ENCODE measurements at regions not wholly inside any gene's neighbourhood (a gene's known extent, or its start where the extent isn't known, plus 50 kb on each side); places are given as distances from the start of the nearest gene placed in this dataset.
"Not testable (repeated sequence)": the region's sequence is repeated elsewhere in the genome, so short reads cannot be mapped to it uniquely, and the experiment has no call there.

DNA sequence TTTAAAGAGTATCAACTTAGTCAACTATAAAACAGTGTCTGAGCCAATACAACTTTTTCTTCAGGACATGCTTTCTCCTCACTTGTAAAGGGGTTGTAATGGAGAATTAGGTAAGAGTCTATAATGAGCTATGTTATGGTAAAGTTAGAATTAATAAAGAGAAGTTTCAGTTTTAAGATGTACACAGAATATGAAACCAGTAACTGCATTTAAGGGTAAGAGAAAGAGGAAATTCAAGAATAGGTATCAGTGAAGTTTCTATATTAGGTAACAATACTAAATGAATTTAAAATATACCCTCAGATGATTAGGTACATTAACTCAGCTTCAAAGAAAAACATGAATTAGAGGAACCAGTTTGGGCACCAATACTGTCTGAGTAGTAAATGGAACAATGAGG is 1444.3 kb upstream of the ADGRB3 start:
- DNase-seq (ENCODE audit: low read depth in 4 of 4, low spot score in 2 of 4), result no peak

DNA sequence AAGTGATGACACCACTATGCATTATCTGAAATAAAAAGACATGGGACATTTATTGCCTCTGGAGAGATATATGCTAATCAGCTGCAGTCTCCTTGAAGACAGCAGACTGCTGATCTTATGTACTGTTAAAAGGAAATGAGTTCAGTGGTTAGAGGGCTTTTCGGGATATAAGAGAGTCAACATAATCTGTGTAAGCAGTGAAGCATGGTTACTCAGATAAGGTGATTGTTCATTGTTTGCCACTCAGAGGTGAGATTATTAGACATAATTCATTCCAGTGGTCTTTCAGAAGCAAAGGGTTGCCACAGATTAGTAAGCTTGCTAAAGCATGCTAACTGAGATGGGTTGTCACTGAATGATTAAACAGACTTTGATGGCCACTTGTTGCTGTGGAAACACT is 1450.7 kb upstream of the ADGRB3 start:
- no peak for DNase-seq (ENCODE audit: low read depth in 4 of 4, low spot score in 2 of 4)

DNA sequence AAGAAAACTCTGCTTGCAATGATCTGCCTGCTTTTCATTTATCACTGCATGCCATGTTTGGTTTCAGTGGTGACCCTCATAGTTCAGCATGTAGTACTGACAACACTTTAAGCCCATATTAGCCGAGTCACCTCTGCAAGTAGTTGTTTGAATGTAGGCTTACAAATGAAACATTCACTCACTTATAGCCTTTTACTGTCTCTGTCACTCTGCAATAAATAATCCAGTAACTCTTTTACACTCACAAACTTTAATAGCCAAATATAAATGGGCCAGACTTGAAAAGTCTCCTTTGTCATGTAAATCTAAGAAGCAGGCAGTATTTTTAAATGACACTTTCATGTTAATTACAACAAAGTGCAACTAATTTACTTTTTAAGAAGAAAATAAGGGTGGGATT is 1460.0 kb upstream of the ADGRB3 start:
- no peak for DNase-seq (ENCODE audit: low read depth in 4 of 4, low spot score in 2 of 4)

DNA sequence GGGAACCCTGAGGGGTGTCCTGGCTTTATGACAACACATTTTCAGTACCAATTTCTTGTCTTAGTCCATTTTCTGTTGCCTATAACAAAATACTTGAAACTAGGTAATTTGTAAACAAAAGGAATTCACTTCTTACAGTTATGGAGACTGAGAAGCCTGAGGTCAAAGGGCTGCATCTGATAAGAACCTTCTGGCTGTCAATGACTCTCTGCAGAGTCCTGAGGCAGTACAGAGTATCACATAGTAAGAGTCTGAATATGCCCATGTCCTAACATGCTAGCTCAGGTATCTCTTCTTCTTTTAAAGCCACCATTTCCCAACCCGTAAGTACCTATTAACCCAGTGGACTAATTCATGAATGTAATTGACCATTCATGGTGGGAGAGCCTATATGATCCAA is 1458.6 kb upstream of the EYS start:
- DNase-seq (ENCODE audit: low read depth in 4 of 4, low spot score in 2 of 4), result no peak

DNA sequence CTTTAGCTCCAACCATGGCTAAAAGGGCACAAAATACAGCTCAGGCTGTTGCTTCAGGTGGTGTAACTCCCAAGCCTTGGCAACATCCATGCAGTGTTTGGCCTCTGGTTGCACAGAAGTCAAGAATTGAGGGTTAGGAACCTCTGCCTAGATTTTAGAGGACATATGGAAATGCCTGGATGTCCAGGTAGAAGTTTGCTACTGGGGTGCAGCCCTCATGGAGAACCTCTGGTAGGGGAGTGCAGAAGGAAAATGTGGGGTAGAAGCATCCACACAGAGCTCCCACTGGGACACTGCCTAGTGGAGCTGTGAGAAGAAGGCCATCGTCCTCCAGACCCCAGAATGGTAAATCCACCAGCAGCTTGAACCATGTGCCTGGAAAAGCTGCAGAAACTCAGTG is 1453.8 kb upstream of the EYS start:
- no peak for DNase-seq (ENCODE audit: low read depth in 4 of 4, low spot score in 2 of 4)

DNA sequence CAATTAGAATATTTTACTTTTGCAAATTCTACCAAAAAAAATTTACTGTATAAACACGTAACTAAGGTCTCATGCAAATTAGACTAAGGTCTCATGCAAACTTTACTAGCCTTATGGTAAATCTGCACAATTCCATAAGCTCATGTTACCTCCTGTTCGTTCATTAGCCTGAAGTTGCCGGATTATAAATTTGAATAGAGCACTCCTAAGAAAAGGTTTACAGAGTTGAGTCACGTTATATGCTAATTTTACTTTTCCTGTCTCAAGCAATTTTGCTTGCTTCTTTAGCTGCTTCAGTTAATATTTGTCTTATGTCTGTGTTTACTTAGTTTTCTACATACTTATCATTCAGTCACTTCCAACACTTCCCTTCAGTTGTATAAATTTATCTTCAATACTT is 1434.0 kb upstream of the EYS start:
- DNase-seq (ENCODE audit: low read depth in 4 of 4, low spot score in 2 of 4), result no peak

DNA sequence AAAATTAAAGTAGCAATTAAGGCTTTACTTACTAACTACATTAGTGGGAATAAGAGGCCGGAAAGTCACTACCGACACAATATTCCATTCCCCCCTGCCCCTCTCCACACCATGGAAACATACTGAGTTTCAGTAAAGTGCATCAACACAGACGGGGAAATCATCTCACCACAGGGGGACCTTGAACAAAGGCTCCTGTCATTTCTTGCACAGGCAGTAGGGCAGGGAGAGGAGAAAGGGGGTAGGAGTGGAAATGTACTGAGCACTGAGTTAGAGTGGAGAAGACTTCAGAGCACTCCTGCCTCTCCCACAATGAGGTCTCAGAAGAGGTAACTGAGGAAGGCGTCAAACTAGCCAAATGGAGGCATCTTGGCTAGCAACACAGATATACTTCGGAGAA is 1426.9 kb upstream of the EYS start:
- DNase-seq (ENCODE audit: low read depth in 4 of 4, low spot score in 2 of 4), result no peak

DNA sequence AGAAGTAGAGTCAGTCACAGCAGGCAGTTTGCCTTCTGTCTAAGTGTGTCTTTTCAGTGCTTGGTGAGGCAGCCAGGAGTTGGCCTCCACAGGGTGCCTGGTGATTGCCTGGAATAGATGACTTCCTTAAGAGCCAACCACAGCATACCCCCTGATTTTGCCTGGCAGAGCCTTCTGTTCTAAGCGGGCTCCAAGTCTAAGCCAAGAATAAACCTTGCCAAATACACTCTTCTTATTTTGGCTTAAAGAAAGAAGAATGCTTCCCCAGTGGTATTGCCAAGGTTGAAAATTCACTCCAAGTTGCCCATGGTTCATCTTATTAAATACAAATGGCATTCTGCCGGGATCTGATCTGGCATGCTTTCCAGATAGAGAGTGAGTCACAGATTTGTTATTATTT is 1424.8 kb upstream of the EYS start:
- DNase-seq (ENCODE audit: low read depth in 4 of 4, low spot score in 2 of 4), result no peak

- DNase-seq (ENCODE audit: low read depth in 4 of 4, low spot score in 2 of 4), result no peak
These were observed 1422.8 kb upstream of the EYS start for GRCh38 chr6:67129780-67130179.

- DNase-seq (ENCODE audit: low read depth in 4 of 4, low spot score in 2 of 4), result no peak
These were observed 1420.0 kb upstream of the EYS start for GRCh38 chr6:67127041-67127440.

DNA sequence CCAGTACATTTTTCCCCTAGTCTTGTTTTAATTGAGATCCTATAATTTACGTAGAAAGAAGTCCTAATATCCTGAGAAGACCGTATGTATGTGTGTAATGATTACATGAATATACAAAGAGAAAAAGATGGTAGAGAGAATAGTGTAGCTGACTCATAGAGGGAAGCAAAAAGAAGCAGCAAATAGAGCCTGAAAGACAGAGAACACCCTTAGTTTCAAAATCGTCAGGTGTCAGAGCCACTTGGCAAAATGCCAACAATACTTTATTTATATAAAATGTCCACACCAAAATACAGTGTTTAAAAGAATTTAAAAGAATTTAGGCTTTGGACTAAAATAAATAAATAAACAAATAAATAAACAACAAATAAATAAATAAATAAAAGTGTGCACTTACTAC is 1414.1 kb upstream of the EYS start:
- DNase-seq (ENCODE audit: low read depth in 4 of 4, low spot score in 2 of 4), result no peak

DNA sequence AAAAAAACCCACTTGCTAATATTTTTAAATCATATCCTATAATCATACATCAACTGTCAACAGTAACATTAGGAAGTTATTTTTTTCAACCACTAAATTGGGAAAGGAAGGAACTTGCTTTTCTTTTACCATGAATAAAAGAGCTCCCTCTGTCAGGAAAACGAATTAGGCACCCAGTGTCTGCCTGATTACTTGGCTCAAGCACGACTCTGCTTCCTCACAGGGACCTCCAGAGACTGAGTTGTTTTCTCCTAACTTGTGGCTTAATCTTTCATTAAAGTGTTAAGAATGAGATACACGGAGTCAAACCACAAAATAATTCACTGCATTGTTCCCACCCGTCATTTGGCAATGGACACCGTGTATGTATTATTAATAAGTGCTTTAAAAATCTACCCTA is 1405.1 kb upstream of the EYS start:
- DNase-seq (ENCODE audit: low read depth in 4 of 4, low spot score in 2 of 4), result no peak

GRCh38 chr6:67102743-67103142 is 1395.7 kb upstream of the EYS start:
- DNase-seq (ENCODE audit: low read depth in 4 of 4, low spot score in 2 of 4), result no peak

- not testable (repeated sequence) for DNase-seq (ENCODE audit: low read depth in 4 of 4, low spot score in 2 of 4)
These were observed 1388.7 kb upstream of the EYS start for GRCh38 chr6:67095618-67096226.

- no peak for DNase-seq (ENCODE audit: low read depth in 4 of 4, low spot score in 2 of 4)
These were observed 1387.5 kb upstream of the EYS start for GRCh38 chr6:67094431-67094946.

DNA sequence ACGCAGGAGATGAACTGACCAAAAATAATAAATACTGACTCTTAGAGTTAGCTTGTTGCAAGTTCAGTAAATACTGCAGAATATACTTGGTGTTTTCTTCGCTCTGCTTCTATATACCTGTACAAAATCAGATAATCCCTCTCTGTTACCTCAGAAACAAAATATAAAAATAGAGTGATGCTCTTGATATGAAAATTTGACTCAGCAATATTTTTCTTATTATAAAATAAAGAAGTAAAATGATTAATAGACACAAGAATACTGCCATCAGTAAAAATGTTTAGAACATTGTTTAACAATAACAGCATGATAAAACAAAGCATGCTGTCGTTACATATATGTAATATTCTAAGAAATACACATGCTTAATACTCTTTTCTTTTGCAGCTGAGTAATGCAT is 1366.9 kb upstream of the EYS start:
- DNase-seq (ENCODE audit: low read depth in 4 of 4, low spot score in 2 of 4), result no peak

- DNase-seq (ENCODE audit: low read depth in 4 of 4, low spot score in 2 of 4), result no peak
These were observed 1361.8 kb upstream of the EYS start for GRCh38 chr6:67068781-67069180.

DNA sequence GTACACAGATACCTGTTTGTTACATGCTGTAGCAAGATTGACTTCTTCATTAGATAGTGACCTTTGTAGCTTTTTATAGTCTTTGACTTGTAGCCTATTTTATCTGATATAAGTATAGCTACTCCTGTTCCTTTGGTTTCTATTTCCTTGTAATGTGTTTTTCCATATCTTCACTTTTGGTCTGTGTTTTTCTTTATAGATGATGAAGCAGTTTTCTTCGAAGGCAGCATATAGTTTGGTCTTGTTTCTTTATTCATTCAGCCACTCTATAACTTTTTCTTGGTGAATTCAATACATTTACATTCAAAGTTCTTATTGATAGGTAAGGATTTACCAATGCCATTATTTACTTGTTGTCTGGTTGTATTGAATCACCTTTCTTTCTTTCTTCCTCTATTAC is 1357.3 kb upstream of the EYS start:
- DNase-seq (ENCODE audit: low read depth in 4 of 4, low spot score in 2 of 4), result no peak

- no peak for DNase-seq (ENCODE audit: low read depth in 4 of 4, low spot score in 2 of 4)
These were observed 1341.0 kb upstream of the EYS start for GRCh38 chr6:67047996-67048395.

- no peak for DNase-seq (ENCODE audit: low read depth in 4 of 4, low spot score in 2 of 4)
These were observed 1338.0 kb upstream of the EYS start for GRCh38 chr6:67045076-67045475.

GRCh38 chr6:67031451-67031850 is 1324.4 kb upstream of the EYS start:
- no peak for DNase-seq (ENCODE audit: low read depth in 4 of 4, low spot score in 2 of 4)

DNA sequence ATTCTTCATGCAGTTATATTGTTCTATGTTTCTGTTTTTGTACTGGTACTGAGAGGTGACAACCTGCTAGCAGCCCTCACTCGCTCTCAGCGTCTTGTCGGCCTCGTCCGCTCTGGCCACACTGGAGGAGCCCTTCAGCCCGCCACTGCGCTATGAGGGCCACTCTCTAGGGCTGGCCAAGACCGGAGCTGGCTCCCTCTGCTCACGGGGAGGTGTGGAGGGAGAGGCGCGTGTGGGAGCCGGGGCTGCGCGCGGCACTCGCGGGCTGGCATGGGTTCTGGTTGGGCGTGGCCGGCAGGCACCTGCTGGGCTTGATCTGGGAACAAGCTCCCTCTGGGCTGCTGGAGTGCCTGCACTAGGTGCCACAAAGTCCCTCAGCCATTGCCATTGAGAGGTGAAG is 1323.8 kb upstream of the EYS start:
- no peak for DNase-seq (ENCODE audit: low read depth in 4 of 4, low spot score in 2 of 4)

DNA sequence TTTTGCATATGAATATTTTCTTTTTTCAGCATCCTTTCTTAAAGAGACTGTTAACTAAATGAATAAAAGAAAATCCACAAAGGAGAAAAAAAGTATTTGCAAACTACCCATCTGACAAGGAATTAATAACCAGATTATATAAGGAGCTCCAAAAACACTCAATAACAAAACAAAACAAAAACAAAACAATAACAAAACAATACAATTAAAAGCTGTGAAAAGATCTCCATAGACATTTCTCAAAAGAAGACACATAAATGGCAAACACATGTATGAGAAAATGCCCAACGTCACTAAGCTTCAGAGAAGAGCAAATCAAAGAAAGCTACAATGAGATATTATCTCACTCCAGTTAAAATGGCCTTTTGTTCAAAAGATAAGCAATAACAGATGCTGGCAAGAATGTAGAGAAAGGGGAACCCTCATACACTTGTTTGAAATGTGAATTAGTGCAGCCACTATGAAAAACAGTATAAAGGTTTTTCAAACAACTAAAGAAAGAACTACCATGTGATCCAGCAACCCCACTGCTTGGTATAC is 1310.0 kb upstream of the EYS start:
- DNase-seq (ENCODE audit: low read depth in 4 of 4, low spot score in 2 of 4), result no peak
